ENCODE measurements at regions not wholly inside any gene's neighbourhood (a gene's known extent, or its start where the extent isn't known, plus 50 kb on each side); places are given as distances from the start of the nearest gene placed in this dataset.

DNA sequence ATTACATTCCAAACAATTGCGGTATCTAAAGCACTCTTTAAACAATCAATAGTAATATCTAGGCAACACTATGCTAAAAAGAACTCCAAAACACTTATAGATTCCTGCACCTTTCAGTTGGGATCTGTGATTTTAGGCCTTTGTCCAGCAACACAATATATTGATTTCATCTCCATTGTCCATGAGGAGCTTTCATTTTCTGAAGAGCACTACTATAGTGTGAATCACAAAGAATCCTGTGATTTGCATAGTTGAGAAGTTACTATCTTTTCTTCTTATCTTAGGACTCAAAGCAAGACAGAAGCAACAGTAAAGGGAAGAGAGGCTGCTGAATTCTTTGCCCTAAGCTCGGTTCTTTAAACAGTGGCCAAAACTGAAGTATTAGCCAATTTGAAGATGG lies 846.8 kb downstream of the IPMK start:
- TF ChIP-seq, protein P1, sequence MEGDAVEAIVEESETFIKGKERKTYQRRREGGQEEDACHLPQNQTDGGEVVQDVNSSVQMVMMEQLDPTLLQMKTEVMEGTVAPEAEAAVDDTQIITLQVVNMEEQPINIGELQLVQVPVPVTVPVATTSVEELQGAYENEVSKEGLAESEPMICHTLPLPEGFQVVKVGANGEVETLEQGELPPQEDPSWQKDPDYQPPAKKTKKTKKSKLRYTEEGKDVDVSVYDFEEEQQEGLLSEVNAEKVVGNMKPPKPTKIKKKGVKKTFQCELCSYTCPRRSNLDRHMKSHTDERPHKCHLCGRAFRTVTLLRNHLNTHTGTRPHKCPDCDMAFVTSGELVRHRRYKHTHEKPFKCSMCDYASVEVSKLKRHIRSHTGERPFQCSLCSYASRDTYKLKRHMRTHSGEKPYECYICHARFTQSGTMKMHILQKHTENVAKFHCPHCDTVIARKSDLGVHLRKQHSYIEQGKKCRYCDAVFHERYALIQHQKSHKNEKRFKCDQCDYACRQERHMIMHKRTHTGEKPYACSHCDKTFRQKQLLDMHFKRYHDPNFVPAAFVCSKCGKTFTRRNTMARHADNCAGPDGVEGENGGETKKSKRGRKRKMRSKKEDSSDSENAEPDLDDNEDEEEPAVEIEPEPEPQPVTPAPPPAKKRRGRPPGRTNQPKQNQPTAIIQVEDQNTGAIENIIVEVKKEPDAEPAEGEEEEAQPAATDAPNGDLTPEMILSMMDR (IDR thresholded peaks at IDR 0.05): no peak
- TF ChIP-seq POLR2A (IDR thresholded peaks at IDR 0.05): no peak
- H3K9me3 ChIP-seq: no peaks in the 10 kb centered on the region
- DNase-seq: no peak
- H3K4me1 ChIP-seq: no peaks in the 10 kb centered on the region
- intact Hi-C loops (cut with DNase I): no loop called here
- no peaks in the 10 kb centered on the region for H3K36me3 ChIP-seq
- no peak overlapping the region for H3K27ac ChIP-seq
- H3K4me3 ChIP-seq: no peak overlapping the region
- WGBS, 2 donors: 56 to 77% methylated on average over 2 of the region's 2 CpGs
- H3K27me3 ChIP-seq: no peaks in the 10 kb centered on the region

DNA sequence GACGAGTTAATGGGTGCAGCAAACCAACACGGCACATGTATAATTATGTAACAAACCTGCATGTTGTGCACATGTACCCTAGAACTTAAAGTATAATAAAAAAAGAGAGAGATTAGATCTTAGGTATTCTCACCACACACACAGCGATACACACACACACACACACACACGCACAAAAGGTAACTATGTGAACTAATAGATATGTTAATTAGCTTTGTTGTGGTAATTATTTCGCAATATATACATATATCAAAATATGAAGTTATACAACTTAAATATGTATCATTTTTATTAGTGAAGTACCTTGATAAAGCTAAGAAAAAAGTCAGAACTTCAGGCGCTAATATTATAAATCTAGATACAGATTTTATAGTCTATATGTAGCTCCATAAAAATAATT lies 849.2 kb downstream of the IPMK start:
- Histone ChIP-seq H3K36me3 (no peaks in the 10 kb centered on the region), H3K4me1 (no peaks in the 10 kb centered on the region), H3K9me3 (no peaks in the 10 kb centered on the region), H3K27me3 (no peaks in the 10 kb centered on the region), H3K4me3 (no peak overlapping the region), H3K27ac (no peak overlapping the region)
- intact Hi-C loops (cut with DNase I): no loop called here
- TF ChIP-seq POLR2A (IDR thresholded peaks at IDR 0.05): no peak
- TF ChIP-seq, protein P1 (IDR thresholded peaks at IDR 0.05): no peak
- DNase-seq: no peak
- 81 to 86% methylated on average over 6 of the region's 6 CpGs for WGBS, 2 donors

DNA sequence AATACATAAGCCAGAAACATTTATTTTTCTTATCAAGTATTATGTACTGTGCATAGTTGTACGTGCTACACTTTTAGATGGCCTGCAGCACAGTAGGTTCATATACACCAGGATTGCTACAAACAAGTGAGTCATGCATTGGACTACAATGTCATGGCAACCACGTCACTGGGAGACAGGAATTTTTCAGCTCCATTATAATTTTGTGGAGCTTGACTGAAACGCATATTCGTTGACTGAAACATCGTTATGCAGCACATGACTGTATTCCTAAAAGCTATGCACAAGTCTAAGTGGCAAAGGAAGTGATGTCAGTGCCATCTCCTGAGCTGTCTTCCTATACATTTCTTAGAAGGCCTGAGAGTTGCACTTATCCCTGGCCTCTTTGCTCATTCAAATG lies 871.8 kb downstream of the IPMK start:
- intact Hi-C loops (cut with DNase I): no loop called here
- no peaks in the 10 kb centered on the region for H3K4me1 ChIP-seq
- H3K4me3 ChIP-seq: no peak overlapping the region
- TF ChIP-seq POLR2A (IDR thresholded peaks at IDR 0.05): no peak
- TF ChIP-seq, protein P1 (IDR thresholded peaks at IDR 0.05): no peak
- no peaks in the 10 kb centered on the region for H3K9me3 ChIP-seq
- H3K27me3 ChIP-seq: no peaks in the 10 kb centered on the region
- 69 to 71% methylated on average over 5 of the region's 5 CpGs for WGBS, 2 donors
- DNase-seq: no peak
- no peaks in the 10 kb centered on the region for H3K36me3 ChIP-seq
- no peak overlapping the region for H3K27ac ChIP-seq

DNA sequence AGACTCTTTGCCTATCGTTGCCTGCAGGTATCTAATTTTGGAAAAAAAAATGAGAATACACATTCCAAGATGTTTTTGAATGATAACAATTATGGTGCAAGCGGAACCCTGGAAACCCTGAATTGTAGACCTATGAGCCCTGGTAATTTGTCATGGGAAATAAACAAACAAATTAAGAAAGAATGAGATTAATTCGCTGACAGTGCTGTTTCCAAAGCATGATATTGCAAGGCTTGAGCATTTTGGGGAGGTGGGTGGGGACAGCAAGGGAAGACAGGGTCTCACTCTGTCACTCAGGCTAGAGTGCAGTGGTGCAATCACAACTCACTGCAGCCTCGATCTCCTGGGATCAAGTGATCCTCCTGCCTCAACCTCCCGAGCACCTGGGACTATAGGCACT lies 900.3 kb downstream of the IPMK start:
- Histone ChIP-seq H3K27me3 (no peaks in the 10 kb centered on the region), H3K4me1 (no peaks in the 10 kb centered on the region), H3K9me3 (no peaks in the 10 kb centered on the region), H3K36me3 (no peaks in the 10 kb centered on the region), H3K27ac (no peak overlapping the region), H3K4me3 (no peak overlapping the region)
- intact Hi-C loops (cut with DNase I): no loop called here
- 58 to 63% methylated on average over 3 to 5 of the region's 5 CpGs for WGBS, 2 donors
- TF ChIP-seq POLR2A (IDR thresholded peaks at IDR 0.05): no peak
- TF ChIP-seq, protein P1 (IDR thresholded peaks at IDR 0.05): no peak
- no peak for DNase-seq

DNA sequence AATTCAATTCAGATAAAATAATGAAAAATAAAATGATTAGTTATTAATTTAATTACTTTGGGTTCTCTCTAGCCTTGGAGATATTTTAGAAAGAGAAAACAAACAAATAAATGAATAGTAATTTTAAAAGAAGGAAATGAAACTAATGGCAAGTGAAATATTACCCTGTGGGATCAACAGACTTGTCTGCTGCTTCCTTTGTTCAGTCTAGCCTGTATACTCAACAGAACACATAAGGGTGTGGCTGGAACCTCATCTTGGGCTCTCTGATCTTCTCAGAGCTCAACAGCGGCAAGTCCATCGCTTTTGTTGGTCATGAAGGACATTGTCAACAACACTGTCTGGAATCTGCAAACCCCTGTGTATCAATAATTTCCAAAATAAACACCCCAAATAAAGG lies 904.9 kb downstream of the IPMK start:
- Histone ChIP-seq H3K36me3 (no peaks in the 10 kb centered on the region), H3K4me3 (no peak overlapping the region), H3K4me1 (no peaks in the 10 kb centered on the region), H3K27ac (no peak overlapping the region), H3K9me3 (no peaks in the 10 kb centered on the region), H3K27me3 (no peaks in the 10 kb centered on the region)
- 59 to 82% methylated on average over 2 of the region's 2 CpGs for WGBS, 2 donors
- no peak for TF ChIP-seq POLR2A (IDR thresholded peaks at IDR 0.05)
- TF ChIP-seq, protein P1 (IDR thresholded peaks at IDR 0.05): no peak
- intact Hi-C loops (cut with DNase I): no loop called here
- DNase-seq: no peak

Data from esophagus squamous epithelium (tissue), 5 donors.